HUDEP-2 (cell line): ENCODE measurements at regions not wholly inside any gene's neighbourhood (a gene's known extent, or its start where the extent isn't known, plus 50 kb on each side); places are given as distances from the start of the nearest gene placed in this dataset.

Experiments used
- DNase-seq, 76 experiments: peaks; one replicate each; lab custom pipeline; 2025; ENCODE audit not compliant: unreplicated experiment in 76 of 76; lab: John Stamatoyannopoulos, UW

DNA sequence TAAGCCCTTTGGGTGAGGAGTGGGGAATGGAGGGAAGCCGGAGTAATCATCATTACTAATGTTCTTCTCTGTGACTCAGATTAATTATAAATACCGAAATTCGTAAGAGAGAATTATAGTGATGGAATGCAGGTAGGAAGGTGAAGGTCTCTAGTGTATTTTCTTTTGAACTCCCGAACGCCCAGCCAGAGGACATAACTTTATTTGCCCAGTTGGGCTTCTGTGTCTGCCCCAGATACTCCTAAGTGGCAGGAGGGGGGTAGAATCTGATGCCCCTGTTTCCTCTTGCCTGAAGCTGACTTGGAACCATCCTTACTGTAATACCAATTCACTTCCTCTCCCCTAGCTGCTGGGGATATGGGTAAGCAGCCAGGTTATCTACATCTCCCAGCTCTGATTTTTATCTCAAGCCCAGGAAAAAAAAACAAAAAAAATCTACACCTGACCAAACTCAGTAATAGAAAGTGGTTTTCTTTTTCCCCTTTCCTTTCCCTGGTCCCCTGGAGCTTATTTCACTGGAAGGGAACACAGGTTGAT is 84.4 kb upstream of the CISTR start:
- DNase-seq = no peak

DNA sequence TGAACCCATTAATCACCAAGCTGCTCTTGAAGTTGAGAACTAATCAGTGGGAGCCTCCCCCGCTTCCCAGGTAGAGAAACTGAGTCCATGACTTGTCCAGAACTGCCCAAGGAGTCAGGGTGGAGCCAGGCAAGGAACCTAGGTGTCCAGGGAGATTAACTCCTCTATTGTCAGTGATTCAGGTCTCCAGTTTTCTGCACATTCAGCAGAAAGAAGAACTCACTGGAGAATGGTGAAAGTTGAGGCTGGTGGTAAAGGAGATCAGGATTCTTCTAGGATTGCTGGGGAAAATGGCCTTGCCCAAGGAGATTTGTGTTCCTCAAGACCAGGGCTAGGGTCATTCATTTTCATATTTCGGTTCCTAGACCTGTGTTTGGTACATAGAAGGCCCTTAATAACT is 87.2 kb upstream of the CISTR start:
- DNase-seq = no peak

DNA sequence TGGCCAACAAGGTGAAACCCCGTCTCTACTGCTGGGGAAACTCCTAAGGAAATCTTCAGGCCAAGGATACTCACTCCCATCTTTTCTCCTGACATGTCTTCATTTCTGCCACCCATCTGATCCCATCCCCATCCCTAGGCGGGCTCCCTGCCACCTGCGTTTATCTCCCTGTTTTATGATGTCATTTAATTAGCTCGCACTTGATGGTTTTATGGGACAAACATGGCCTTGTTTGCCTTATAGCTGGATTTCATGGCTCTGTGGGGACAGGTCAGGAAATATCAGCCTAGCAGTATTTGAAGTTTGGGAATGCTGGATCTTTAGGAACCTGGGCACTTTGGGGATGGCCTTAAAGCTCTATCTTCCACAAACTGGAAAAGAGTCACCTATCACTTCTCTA is 88.5 kb upstream of the CISTR start:
- DNase-seq = no peak

DNA sequence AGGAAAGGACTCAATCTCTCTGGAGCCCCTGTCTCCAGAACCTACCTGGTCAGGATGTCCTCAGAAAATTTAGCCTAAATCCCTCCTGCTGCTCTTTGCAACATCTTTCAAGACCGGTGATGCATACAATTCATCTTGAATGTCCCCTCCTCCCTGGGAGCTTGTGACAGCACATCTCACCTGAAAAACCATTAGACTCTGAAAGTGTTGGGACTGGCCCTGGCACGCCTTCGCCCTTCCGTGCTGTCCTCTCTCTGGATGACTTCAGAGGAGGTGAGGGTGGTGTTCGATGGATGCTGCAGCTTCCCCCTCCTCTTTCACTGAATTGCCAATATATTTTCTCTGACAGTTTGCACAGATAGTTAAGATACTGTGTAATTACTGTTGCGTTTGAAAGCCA is 90.9 kb upstream of the CISTR start:
- no peak for DNase-seq

DNA sequence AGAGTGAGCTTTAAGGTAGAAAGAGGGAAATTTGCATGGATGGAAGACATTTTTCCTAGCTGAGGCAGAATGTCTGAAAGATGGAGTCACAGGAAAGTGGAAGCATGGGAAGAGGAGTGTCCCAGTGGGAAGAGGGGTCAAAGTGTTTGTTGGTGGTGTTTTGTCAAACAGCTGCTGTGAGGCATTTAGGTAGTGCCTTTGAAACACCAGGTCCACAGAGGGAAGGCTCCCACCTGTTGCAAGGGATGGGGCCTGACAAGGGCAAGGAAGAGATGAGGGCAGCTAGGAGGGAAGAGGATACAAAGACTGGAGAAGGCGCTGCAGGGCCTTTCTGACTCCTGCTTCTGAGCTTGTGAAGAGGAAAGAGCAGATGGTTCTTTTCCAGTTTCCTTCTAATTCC is 91.8 kb upstream of the CISTR start:
- DNase-seq = no peak

DNA sequence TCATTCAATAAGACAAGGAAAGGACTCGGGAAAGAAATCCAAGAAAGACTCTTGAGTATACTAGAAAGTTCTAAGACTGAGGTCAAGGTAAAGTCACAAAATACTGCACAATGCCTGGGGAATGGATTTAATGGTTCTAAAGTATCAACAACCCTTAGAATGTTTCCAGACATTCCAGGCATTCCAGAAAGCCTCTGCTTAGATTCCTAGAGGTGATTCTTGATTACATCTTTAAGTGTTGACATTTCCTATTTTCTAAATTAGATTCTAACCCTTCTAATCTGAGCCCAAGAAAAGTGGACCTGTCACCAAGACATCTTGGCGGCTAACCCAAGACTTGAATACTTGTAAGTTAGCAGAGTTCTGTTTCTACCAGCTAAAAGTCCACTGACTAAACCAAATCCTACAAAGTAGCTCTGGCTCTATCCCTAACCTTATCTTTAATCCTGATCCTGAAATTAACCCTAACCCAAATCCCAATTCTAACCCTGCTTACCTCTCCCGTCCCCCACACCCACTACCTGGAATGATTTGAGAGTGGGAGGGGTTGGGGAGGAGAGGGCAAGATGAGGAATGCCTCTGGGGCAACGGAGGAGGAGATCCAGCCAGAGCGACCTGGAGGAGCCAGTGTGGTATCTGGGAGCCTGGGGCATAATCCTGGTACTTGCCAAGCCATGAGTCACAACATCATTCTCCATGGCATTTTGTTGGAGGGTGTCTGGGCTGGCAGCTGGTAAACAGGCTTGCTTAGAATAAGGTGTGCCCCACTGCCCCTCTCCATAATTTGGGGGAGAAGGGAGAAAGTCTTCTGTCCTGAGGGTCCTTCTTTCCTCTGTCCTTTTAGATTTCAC is 93.4 kb upstream of the HOXC13 start:
- no peak for DNase-seq

DNA sequence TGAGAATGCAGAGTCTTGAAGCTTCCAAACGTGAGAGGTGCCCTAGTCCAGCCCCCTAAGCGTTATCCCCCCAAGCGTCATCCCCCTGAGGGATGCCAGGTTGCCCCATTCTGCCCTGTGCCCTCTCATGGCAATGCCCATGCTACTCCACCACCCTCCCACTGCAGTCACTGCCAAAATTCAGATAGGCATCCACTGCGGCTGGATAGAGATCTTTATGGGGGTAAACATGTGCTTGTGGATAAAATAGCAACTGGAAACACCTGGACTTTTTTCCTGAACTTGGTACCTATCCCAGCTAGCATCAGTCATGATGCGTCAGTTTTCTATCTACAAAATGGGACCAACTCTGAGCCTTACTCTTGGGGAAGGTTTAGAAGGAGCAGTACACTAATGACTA is 92.7 kb upstream of the HOXC13 start:
- DNase-seq = no peak

DNA sequence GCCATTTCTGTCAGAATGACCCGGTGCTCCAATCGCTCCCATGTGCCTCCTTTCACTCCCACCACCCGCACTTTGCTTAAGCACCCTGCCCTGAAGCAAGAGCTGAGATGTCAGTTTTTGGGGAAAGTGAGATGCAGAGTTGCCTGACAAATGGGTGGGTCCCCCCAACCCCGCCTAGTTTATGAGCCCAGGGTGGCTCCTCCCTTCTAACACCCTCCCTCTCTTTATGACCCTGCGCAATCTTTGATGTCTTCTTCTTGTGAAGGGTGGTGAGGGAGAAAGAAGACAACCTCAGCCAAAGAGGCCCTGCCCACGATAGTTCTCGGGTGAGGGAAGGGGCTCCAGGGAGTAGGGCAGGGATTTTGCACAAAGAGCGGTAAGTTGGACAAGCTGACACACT is 89.5 kb upstream of the HOXC13 start:
- no peak for DNase-seq

DNA sequence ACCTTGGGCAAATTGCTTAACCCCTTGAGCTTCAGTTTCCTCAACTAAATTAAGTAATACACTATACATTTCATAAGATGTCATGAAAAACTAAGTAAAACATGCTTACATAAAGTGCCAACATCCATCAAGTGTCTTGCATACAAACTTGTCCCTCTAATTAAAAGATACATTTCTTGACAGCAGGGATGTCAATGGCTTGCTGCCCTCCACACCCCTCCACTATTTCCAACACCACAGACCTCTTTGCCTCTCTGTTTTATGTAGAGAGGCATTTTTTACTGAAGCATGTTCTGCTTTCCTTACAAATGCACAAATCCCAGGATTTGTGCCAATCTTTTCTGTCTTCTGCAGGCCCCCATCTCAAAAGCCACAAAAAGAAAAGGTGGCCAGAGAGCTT is 89.0 kb upstream of the HOXC13 start:
- no peak for DNase-seq

DNA sequence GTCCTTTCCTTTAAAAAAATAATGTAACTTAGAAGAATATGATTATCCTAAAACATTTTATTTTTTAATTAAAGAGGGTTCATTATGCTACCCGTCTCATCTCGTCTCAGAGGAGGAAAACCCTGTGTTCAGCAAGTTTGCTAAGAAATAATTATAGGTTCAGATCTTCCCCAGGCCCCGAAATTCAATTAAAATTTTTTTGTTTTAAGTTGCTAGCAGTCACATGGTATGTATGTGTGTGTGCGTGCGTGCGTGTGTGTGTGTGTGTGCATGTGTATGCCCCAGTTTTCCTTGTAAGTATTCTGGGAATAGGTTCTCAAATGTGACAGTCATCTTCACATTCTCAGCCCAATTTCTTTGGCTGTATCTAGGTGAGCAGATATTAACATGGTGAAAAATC is 86.6 kb upstream of the HOXC13 start:
- DNase-seq = no peak

DNA sequence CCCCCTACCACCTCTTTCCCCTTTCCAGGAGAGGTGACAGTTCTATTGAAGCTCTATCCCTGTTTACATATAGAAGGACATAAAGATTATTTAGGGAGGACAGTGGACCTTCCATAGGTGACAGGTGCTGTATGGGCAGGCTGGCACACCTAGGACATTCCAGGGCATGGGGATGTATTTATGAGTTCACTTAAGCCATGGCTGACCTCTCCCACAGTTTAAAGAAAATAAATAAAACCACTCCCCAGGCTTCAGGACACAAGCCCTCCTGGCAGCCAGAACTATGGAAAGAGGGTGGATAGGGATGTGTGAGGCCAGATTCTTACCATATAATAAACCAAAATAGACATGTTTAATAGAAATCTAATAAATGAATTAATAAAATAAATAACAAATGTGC is 85.6 kb upstream of the HOXC13 start:
- DNase-seq = no peak

DNA sequence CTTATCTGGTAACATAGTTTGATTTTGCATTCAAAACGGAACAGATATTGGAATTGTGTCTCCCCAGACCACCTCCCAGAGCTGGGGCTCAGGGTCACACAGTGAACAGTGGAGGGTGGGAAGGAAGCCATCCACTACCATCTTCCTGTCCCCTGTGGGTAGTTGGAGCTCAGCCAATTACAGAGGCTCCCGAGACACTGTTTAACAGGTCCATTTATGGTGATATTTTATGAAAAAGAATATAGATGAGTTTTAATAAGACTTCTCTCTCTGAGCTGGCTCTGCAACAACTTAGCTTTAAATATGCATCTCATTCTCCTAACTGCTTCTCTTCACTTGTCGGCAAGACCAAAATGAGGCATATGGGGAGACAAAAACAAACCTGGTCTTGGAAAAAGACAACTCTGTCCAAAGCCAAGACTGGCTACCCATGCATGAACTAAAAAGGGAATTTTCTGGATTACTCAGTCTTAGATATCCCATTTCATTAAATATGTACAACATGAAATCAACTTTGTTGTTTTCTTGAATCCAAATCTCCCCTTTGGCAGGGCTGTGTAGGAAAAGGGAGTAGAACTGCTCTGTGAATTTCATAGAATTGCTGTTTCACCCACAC is 83.8 kb upstream of the HOXC13 start:
- no peak for DNase-seq

DNA sequence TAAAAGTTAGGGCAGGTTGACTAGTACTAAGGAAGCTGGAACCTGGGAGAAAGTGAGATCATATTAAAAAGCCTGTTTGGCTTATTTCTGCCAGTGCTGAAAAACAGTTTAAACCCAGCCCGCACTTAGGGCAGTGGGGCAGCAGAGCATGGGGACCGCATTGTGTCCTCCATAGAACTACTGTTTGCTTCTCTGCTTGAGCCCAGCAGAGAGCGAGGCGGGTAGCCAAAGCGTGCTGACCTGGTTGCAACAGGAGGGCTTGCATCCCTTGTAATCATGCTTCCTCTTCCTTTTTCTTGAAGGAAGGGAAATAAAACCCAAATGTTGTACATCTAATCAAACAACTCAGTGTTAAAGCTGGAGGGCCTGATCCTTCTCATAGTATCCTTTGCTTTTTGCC is 82.5 kb upstream of the HOXC13 start:
- DNase-seq = no peak

DNA sequence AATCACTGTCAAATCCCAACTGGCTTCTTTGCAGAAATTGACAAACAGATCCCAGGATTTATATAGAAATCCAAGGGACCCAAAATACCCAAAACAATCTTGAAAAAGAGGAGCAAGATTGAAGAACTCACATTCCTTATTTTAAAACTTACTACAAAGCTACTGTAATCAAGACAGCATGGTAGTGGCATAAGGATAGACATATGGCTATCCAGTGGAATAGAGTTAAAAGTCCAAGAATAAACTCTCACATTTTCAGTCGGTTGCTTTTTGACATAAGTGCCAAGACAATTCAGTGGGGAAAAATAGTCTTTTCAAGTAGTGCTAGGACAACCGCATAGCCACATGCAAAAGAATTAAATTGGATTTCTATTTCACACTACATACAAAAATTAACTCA is 81.0 kb upstream of the HOXC13 start:
- DNase-seq = no peak

DNA sequence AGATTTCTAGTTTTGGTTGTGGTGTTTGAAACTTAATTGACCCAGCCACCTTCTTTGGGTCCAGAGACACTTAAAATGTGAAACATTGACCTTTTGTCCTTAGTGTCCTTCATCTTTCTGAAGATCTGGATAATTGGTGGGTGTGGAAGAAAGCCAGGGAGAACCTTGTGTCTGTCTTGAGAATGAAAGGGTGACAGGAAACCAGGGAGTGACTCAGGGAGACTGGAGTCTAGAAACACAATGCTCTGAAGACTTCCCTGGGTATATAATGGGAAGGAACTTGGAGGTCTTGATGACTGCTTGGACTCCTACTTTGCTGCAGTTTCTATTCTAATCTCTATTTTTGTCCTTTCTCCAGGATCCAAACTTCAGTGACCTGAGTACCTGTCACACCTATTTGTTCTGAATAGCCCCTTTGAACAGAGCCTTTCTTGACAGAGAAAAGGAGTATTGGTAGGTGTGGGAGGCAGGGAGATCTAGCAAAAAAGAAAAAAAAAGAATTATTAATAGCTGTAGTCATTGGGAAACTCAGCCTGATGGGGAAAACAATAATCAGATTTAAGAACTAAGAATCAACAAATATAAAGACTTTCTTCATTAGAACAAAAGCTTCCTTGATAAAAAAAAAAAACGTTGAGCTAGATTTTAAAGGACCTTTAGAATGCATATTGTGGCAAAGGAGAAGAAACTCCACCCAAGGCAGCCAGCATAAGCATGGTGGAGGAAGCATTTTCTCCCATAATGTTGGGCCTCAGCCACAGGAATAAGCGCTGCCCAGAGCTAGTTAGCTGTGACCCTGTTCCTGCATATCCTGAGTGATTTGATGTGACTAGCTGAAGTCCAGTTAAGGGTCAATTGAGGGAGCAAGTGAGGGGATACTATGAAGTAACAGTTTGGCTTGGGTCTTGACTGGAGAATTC is 77.9 kb upstream of the HOXC13 start:
- no peak for DNase-seq

DNA sequence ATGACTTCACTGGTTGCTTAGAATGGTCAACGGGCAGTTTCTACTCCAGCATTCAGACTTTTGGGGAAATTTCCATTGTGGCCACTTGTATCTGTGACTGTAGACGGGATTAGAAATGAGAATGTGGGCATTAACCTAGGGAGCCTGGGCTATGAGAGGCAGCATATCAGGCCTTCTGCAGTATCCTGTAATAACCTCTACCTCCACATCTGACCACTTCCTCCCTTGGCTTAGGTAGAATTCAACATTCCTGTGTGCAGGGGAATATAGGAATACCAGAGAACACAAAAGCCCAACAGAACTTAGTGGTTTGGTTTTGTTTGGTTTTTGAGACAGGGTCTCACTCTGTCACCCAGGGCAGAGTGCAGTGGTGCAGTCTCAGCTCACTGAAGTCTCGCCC is 76.4 kb upstream of the HOXC13 start:
- DNase-seq = no peak

DNA sequence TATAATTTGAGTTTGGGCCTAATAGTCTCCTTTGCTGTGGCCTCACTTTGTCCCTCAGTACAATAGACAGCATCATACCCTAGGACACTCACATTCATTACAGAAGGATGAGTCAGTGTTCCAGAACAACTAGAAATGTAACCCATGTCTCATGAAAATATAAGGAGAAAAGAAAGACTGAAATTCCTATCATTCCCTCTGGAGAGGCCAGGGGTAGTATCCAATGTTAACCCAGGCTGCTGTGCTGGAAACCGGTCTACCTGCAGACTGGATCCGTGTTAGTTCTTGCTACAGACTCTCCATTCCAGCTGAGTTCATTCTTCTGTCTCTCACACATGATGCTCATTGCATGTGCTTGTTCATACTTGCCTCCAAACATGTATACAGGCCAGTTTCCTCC is 75.8 kb upstream of the HOXC13 start:
- no peak for DNase-seq

DNA sequence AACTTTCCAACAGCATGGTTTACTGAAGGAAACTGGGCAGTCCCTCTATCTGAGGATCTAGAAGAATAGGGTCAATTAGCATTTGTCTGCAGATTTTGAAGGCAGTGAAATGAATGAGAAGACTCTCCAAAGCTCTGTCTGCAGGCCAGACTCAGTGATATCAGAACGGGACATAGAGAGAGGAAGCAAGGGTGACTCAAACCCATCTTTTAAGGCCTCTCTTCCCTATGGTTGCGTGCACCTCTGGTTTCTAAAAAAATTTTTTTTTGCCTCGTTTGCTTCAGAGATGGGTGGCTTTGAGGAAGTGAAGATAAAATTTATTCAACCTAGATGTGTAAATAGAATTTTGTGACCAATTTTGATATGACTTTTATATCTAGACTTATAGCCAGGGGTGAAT is 71.9 kb upstream of the HOXC13 start:
- no peak for DNase-seq

DNA sequence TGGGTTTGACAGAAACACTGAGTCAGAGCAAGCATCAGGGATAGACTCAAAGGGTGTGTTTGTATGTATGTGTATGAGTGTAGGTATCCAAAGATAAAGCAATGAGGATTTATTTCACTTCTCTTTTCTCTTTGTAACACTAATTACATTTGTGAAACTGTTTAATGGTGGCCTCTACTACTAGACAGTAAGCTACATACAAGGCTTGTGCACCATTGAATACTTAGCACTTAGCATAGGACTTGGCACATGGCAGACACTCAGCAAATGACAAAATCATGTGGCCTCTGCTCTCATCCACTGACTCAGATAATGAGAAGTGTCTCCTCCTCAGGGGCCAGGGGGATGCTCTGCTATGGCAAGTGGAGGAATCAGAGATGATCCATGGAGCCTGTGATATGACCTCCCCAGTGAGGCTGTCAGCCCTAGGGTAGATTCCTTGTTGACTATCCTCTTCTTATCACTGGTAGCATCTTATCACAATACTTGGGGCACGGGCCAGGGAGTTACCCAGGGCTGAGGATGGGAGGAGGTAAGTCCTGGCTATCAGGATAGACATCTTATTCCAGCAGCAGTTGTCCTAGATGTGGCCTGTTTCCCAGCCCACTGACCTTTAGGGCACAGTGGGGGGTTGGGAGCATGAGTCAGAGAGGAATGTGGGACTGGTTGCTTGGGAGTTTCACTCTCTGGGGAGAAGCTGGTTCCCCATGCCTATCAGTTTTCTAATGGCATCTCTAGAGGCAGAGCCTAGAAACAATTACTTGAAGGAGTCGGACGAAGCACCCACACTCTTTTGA is 71.2 kb upstream of the HOXC13 start:
- DNase-seq = no peak

DNA sequence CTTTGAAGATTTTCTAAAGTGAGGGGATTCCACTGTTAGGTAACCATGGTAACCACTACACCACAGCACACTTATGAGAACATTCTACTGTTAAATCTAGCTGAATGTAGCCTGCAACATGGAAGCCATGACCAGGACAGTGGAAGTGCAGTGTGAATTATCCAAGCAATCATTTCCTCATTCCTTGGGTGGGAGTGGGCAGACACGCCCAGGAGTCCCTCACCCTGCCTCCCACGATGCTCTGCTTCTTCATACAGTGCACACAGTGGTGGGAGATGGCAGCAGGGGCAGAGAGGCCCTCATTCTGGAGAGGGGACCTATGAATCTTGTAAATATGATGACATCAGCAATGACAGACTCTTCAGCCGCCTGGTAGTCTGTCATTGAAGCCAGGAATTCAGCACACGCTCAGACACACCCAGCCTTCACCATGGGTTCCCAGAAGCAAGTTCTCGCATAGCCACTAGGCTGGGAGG is 70.1 kb upstream of the HOXC13 start:
- no peak for DNase-seq
